ENCODE measurements at regions not wholly inside any gene's neighbourhood (a gene's known extent, or its start where the extent isn't known, plus 50 kb on each side); places are given as distances from the start of the nearest gene placed in this dataset.

DNA sequence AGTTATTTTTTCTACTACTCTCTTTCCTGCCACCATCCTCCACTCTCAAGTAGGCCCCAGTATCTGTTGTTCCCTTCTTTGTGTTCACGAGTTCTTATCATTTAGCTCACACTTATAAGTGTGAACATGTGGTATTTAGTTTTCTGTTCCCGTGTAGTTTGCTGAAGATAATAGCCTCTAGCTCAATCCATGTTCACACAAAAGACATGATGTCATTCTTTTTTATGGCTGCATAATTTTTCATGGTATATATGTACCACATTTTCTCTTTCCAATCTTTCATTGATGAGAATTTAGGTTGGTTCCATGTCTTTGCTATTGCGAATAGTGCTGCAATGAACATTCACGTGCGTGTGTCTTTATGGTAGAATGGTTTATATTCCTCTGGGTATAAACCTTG is 237.9 kb upstream of the FERMT1 start:
- TF ChIP-seq, protein P1, sequence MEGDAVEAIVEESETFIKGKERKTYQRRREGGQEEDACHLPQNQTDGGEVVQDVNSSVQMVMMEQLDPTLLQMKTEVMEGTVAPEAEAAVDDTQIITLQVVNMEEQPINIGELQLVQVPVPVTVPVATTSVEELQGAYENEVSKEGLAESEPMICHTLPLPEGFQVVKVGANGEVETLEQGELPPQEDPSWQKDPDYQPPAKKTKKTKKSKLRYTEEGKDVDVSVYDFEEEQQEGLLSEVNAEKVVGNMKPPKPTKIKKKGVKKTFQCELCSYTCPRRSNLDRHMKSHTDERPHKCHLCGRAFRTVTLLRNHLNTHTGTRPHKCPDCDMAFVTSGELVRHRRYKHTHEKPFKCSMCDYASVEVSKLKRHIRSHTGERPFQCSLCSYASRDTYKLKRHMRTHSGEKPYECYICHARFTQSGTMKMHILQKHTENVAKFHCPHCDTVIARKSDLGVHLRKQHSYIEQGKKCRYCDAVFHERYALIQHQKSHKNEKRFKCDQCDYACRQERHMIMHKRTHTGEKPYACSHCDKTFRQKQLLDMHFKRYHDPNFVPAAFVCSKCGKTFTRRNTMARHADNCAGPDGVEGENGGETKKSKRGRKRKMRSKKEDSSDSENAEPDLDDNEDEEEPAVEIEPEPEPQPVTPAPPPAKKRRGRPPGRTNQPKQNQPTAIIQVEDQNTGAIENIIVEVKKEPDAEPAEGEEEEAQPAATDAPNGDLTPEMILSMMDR (IDR thresholded peaks at IDR 0.05): no peak
- TF ChIP-seq POLR2AphosphoS5 (IDR thresholded peaks at IDR 0.05) (no peak), POLR2A (IDR thresholded peaks at IDR 0.05) (no peak)

Measured in upper lobe of left lung (tissue), 4 donors.